LNCaP clone FGC (cell line): ENCODE measurements at regions not wholly inside any gene's neighbourhood (a gene's known extent, or its start where the extent isn't known, plus 50 kb on each side); places are given as distances from the start of the nearest gene placed in this dataset.
"Not testable (repeated sequence)": the region's sequence is repeated elsewhere in the genome, so short reads cannot be mapped to it uniquely, and the experiment has no call there.

Experiments
- DNase-seq: peaks from one replicate; pipeline ENCODE4 v3.0.0-alpha.2; 2011; ENCODE audit warnings: low read depth
- H3K4me3 ChIP-seq: 2 replicates; pipeline ENCODE4 v1.5.1; 2011; ENCODE audit warnings: mild to moderate bottlenecking, low read depth, low read length, control low read depth
- CTCF ChIP-seq: IDR thresholded peaks from 2 replicates; pipeline ENCODE4 v1.5.1; 2012; ENCODE audit warnings: mild to moderate bottlenecking; ENCODE audit not compliant: control insufficient read depth, insufficient read depth; ENCODE audit errors: extremely low read depth

- DNase-seq: no peak
- H3K4me3 ChIP-seq: no peak overlapping the region
- TF ChIP-seq CTCF: no peak
Measured at GRCh38 chr6:167690931-167691330, 135.8 kb upstream of the AFDN start.

- no peak for DNase-seq
- TF ChIP-seq CTCF: no peak
- H3K4me3 ChIP-seq: no peak overlapping the region
Measured at GRCh38 chr6:167691533-167692312, 135.0 kb upstream of the AFDN start.

- H3K4me3 ChIP-seq: not testable (repeated sequence)
Measured at GRCh38 chr6:167693478-167693877, 133.2 kb upstream of the AFDN start.

GRCh38 chr6:167695831-167696230 lies 130.9 kb upstream of the AFDN start:
- no peak for TF ChIP-seq CTCF
- DNase-seq: no peak
- no peak overlapping the region for H3K4me3 ChIP-seq

More at GRCh38 chr6:167693478-167693877, 133.2 kb upstream of the AFDN start:
- DNase-seq: not testable (repeated sequence)

GRCh38 chr6:167696296-167696695 lies 130.4 kb upstream of the AFDN start:
- DNase-seq: no peak
- TF ChIP-seq CTCF: no peak
- H3K4me3 ChIP-seq: no peak overlapping the region

GRCh38 chr6:167697316-167697715 lies 129.4 kb upstream of the AFDN start:
- no peak overlapping the region for H3K4me3 ChIP-seq
- no peak for DNase-seq
- no peak for TF ChIP-seq CTCF

- DNase-seq: no peak
- TF ChIP-seq CTCF: no peak
- H3K4me3 ChIP-seq: no peak overlapping the region
Measured at GRCh38 chr6:167698540-167698939, 128.2 kb upstream of the AFDN start.
